RWPE2 (cell line): ENCODE measurements at regions not wholly inside any gene's neighbourhood (a gene's known extent, or its start where the extent isn't known, plus 50 kb on each side); places are given as distances from the start of the nearest gene placed in this dataset.

Experiments
- ATAC-seq: fragments of 200-7000 bp; cut with Tn5 transposase; 3 replicates; pipeline ENCODE4 v1.9.1; 2021; ENCODE audit warnings: low read depth
- DNase-seq: peaks from one replicate; pipeline ENCODE4 v3.0.0-alpha.2; 2020; ENCODE audit warnings: low spot score
- H3K27ac ChIP-seq: fragments of 450-650 bp; 2 replicates; pipeline ENCODE4 v1.5.1; 2017; ENCODE audit warnings: mild to moderate bottlenecking; ENCODE audit not compliant: poor library complexity, severe bottlenecking
- H3K27me3 ChIP-seq: fragments of 250-450 bp; sonication (Bioruptor Pico); 2 replicates; pipeline ENCODE4 v1.5.1; 2021; ENCODE audit warnings: mild to moderate bottlenecking, moderate library complexity; ENCODE audit not compliant: insufficient read depth, poor library complexity, severe bottlenecking
- H3K36me3 ChIP-seq: fragments of 250-450 bp; sonication (Bioruptor Pico); 2 replicates; pipeline ENCODE4 v1.5.1; 2020; ENCODE audit warnings: low read depth, mild to moderate bottlenecking, moderate library complexity
- H3K4me1 ChIP-seq: fragments of 250-450 bp; sonication (Bioruptor Pico); 2 replicates; pipeline ENCODE4 v1.5.1; 2021; ENCODE audit warnings: mild to moderate bottlenecking, moderate library complexity; ENCODE audit not compliant: insufficient read depth, poor library complexity, severe bottlenecking
- H3K4me3 ChIP-seq: fragments of 250-450 bp; sonication (Bioruptor Pico); 2 replicates; pipeline ENCODE4 v1.5.1; 2021; ENCODE audit warnings: mild to moderate bottlenecking, moderate library complexity; ENCODE audit not compliant: severe bottlenecking
- H3K9me3 ChIP-seq: fragments of 250-450 bp; sonication (Bioruptor Pico); 2 replicates; pipeline ENCODE4 v1.5.1; 2021; ENCODE audit warnings: mild to moderate bottlenecking, moderate library complexity; ENCODE audit not compliant: severe bottlenecking
- TF ChIP-seq, protein P1 (sequence below): fragments of 450-650 bp; IDR thresholded peaks from one replicate; pipeline ENCODE4 v1.5.1; 2017; ENCODE audit warnings: mild to moderate bottlenecking, moderate library complexity; ENCODE audit not compliant: poor library complexity, severe bottlenecking

DNA sequence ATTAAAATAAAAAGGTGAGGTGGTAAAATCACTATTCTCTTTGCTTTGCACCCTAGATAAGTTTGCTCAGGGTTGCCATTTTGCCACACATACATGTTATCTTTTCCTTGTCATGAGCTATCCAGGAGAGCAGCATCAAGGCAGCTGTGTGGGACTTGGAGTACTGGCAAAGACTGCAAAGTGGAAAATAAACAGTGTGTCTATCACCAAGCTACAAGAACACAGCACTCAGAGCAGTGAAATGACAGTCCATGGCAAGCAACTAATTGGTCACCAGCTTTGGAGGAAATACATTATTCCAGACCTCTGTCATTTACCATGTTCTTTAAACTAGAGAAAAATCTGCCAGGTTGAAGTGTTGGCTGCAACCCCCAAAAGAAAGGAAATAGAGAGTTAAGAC lies 687.8 kb upstream of the FANCL start:
- TF ChIP-seq, protein P1, sequence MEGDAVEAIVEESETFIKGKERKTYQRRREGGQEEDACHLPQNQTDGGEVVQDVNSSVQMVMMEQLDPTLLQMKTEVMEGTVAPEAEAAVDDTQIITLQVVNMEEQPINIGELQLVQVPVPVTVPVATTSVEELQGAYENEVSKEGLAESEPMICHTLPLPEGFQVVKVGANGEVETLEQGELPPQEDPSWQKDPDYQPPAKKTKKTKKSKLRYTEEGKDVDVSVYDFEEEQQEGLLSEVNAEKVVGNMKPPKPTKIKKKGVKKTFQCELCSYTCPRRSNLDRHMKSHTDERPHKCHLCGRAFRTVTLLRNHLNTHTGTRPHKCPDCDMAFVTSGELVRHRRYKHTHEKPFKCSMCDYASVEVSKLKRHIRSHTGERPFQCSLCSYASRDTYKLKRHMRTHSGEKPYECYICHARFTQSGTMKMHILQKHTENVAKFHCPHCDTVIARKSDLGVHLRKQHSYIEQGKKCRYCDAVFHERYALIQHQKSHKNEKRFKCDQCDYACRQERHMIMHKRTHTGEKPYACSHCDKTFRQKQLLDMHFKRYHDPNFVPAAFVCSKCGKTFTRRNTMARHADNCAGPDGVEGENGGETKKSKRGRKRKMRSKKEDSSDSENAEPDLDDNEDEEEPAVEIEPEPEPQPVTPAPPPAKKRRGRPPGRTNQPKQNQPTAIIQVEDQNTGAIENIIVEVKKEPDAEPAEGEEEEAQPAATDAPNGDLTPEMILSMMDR = no peak
- no peak for ATAC-seq
- Histone ChIP-seq H3K9me3 (no peaks in the 10 kb centered on the region), H3K36me3 (no peaks in the 10 kb centered on the region), H3K4me3 (no peak overlapping the region), H3K27me3 (no peaks in the 10 kb centered on the region), H3K27ac (no peak overlapping the region), H3K4me1 (no peaks in the 10 kb centered on the region)
- DNase-seq = no peak

DNA sequence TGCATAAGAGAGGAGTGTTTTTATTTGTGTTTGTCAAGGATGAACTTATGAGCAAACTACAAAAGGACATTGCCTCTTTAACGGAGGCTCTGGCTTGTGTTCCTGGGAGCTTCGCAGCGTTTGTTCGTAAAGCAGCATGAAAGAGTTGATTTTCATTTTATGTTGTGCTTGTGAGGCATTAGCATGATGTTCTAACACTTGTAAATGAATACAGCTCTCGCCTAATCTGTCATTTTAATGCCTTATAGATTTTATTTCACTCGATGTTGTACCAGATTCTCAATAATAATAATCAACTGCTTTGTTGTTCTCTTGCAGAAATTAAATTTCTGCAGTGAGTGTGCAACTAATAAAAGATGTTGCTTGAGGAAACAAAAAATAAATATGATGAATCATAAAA lies 687.3 kb upstream of the FANCL start:
- no peaks in the 10 kb centered on the region for H3K9me3 ChIP-seq
- DNase-seq = no peak
- no peak for ATAC-seq
- no peaks in the 10 kb centered on the region for H3K36me3 ChIP-seq
- no peaks in the 10 kb centered on the region for H3K27me3 ChIP-seq
- no peak overlapping the region for H3K4me3 ChIP-seq
- no peak overlapping the region for H3K27ac ChIP-seq
- H3K4me1 ChIP-seq = no peaks in the 10 kb centered on the region
- TF ChIP-seq, protein P1 = no peak

DNA sequence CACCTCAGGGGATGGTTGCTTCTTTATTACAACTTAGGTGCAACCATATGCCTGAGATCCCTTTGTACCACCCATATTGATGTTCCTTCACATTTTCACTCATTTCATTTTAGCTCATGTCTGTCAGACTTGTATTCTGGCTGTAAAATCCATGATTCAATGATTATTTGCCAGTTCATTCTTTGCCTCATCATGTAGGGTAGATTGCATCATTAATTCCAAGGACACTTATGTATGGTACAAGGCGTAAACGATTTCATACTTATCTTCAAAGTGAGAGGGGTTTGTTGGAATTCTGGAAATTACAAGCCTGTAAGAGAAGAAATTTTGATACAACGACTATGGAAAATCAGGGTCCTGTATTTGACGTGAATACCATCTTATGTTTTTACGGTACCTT lies 685.0 kb upstream of the FANCL start:
- Histone ChIP-seq H3K9me3 (no peaks in the 10 kb centered on the region), H3K4me3 (no peak overlapping the region), H3K4me1 (no peaks in the 10 kb centered on the region), H3K27ac (no peak overlapping the region), H3K27me3 (no peaks in the 10 kb centered on the region), H3K36me3 (no peaks in the 10 kb centered on the region)
- ATAC-seq (no peak), DNase-seq (no peak)
- TF ChIP-seq, protein P1 = no peak

DNA sequence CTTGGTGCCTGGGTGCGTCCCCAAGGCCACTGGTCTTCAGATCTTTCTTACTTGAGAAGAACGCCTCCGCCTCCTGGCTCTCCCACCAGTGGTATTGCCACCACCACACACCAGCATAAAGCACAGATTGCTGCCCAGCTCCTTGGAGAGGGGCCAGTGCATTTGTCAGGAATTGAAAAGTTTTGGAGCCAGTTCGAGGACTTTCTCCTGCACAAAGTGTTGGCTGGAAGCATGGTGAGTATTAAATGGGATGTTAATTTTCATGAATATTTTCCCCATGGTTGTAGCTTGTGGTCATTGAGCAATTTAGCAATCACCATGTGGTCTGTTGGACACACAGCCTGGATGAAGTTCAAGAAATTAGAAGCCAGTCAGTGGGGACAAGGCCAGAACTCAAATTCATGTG lies 684.6 kb upstream of the FANCL start:
- H3K4me3 ChIP-seq = no peak overlapping the region
- DNase-seq = no peak
- H3K4me1 ChIP-seq = no peaks in the 10 kb centered on the region
- H3K9me3 ChIP-seq = no peaks in the 10 kb centered on the region
- H3K36me3 ChIP-seq = no peaks in the 10 kb centered on the region
- no peak for ATAC-seq
- no peaks in the 10 kb centered on the region for H3K27me3 ChIP-seq
- H3K27ac ChIP-seq = no peak overlapping the region
- TF ChIP-seq, protein P1 = no peak

DNA sequence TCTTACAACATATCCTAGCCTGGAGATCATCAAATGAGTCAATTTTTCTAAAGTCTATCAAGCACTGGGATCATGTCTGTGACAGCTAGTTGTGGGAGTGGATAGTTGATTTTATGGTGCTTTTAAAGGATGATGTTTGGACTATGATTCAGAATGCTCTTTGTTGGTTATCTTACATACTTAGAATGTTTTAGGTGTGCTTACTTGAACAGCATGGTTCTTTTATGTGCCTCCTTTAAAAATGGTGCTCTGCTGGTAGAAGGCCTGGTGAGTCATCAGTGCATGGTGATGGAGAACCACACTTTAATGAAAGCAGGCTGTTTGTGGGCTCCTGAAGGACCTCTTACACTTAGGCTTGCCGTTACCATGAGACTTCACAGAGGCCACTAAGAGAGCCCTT lies 682.7 kb upstream of the FANCL start:
- no peaks in the 10 kb centered on the region for H3K9me3 ChIP-seq
- TF ChIP-seq, protein P1 = no peak
- DNase-seq (no peak), ATAC-seq (no peak)
- H3K27me3 ChIP-seq = no peaks in the 10 kb centered on the region
- no peaks in the 10 kb centered on the region for H3K4me1 ChIP-seq
- no peak overlapping the region for H3K4me3 ChIP-seq
- H3K36me3 ChIP-seq = no peaks in the 10 kb centered on the region
- no peak overlapping the region for H3K27ac ChIP-seq
